Kidney (tissue), 13 donors: ENCODE measurements at regions not wholly inside any gene's neighbourhood (a gene's known extent, or its start where the extent isn't known, plus 50 kb on each side); places are given as distances from the start of the nearest gene placed in this dataset.

Source experiments
- DNase-seq, 5 donors: peaks; one replicate each; pipeline ENCODE4 v3.0.0-alpha.2; 2013 to 2020
- FAIRE-seq: peaks from 2 replicates; lab custom pipeline; 2012; peaks lifted over from hg19 to GRCh38; lab: Jason Lieb, UNC
- H3K27ac ChIP-seq, 2 donors: one replicate each; pipeline ENCODE4 v1.7.0; 2013; ENCODE audit warnings: low read depth in 2 of 2, low read length in 2 of 2, inconsistent platforms in 1 of 2
- H3K27me3 ChIP-seq: one replicate; pipeline ENCODE4 v1.7.1; 2013; ENCODE audit warnings: low read length, inconsistent platforms; ENCODE audit not compliant: control insufficient read depth, insufficient read depth
- H3K36me3 ChIP-seq, 3 donors: one replicate each; pipeline versions ENCODE4 v1.7.0 to v1.7.1; 2013; ENCODE audit warnings: low read length in 3 of 3, control low read depth in 1 of 3, inconsistent platforms in 1 of 3; ENCODE audit not compliant: insufficient read depth in 3 of 3, control insufficient read depth in 2 of 3
- H3K4me1 ChIP-seq, 3 donors: one replicate each; pipeline versions ENCODE4 v1.7.0 to v1.7.1; 2013; ENCODE audit warnings: low read length in 3 of 3, inconsistent platforms in 1 of 3, low read depth in 1 of 3; ENCODE audit not compliant: control insufficient read depth in 2 of 3, insufficient read depth in 2 of 3
- H3K4me3 ChIP-seq, 3 donors: one replicate each; pipeline versions ENCODE4 v1.7.0 to v1.8.1; 2013; ENCODE audit warnings: low read length in 3 of 3, control low read depth in 1 of 3, inconsistent platforms in 1 of 3
- H3K9ac ChIP-seq, 3 donors: one replicate each; pipeline versions ENCODE4 v1.7.0 to v1.7.1; 2013; ENCODE audit warnings: low read length in 3 of 3, control low read depth in 1 of 3, inconsistent platforms in 1 of 3
- H3K9me3 ChIP-seq, 3 donors: one replicate each; pipeline versions ENCODE4 v1.7.0 to v1.7.1; 2013; ENCODE audit warnings: low read length in 3 of 3, control low read depth in 1 of 3, inconsistent platforms in 1 of 3; ENCODE audit not compliant: control insufficient read depth in 2 of 3, insufficient read depth in 1 of 3
- intact Hi-C: fragments of 100-400 bp; cut with DNase I; formaldehyde crosslinking; loops from one replicate; pipeline ENCODE4 v1.11.1; 2022
- TF ChIP-seq, protein P1 (sequence below): IDR thresholded peaks from 3 replicates; pipeline ENCODE4 v1.5.1; 2012; ENCODE audit warnings: mild to moderate bottlenecking, moderate library complexity, borderline replicate concordance; ENCODE audit not compliant: insufficient read depth; ENCODE audit errors: extremely low read depth
- donor health status: control.
- donor health status: control.
- donor health status: control.
- donor health status: control.
- donor health status: control.
- donor health status: DM: yes; HTN: yes; CAD: no.
- donor health status: Normal renal cell carcinoma (clear cell type).

DNA sequence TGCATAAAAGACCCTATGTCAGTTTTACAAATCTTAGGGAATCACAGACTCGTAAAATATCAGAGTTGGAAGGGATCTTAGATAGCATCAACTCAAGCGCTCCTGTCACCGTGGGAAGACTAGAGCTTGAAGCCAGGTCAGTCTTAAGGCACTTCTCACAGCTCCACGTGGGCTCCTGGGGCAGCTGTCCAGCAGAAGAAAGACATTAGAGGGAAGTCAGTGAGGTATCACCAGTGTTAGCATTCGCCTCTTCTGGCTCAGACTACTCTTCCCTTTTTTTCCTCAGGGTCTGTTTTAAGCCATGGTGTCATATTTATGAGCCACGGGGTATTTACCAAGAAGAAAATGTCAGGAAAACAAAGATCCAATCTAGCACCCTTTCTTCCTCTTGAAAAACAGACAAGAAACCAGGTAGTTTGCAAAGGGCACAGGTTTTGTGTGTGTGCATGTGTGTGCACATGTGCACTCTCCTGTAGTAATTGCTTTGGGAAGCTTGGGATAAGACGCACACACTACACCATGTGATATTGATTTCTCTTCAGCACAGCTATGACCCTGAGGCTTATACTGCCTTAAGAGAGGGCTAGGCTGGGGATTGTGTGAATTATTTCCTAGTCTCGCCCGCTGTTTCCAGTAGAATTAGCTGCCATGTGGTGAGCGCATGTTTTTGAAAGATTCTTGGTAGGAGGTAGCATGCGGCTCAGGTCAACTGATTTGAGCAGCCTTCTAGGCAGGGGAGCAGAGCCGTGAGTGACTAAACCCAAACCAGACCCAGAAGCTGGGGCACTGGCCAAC lies 61.0 kb upstream of the ELAC2 start:
- DNase-seq (no peak), FAIRE-seq (no peak)
- H3K9me3 ChIP-seq: no peaks in the 10 kb centered on the region
- no peaks in the 10 kb centered on the region for H3K4me1 ChIP-seq
- no peaks in the 10 kb centered on the region for H3K36me3 ChIP-seq
- TF ChIP-seq, protein P1, sequence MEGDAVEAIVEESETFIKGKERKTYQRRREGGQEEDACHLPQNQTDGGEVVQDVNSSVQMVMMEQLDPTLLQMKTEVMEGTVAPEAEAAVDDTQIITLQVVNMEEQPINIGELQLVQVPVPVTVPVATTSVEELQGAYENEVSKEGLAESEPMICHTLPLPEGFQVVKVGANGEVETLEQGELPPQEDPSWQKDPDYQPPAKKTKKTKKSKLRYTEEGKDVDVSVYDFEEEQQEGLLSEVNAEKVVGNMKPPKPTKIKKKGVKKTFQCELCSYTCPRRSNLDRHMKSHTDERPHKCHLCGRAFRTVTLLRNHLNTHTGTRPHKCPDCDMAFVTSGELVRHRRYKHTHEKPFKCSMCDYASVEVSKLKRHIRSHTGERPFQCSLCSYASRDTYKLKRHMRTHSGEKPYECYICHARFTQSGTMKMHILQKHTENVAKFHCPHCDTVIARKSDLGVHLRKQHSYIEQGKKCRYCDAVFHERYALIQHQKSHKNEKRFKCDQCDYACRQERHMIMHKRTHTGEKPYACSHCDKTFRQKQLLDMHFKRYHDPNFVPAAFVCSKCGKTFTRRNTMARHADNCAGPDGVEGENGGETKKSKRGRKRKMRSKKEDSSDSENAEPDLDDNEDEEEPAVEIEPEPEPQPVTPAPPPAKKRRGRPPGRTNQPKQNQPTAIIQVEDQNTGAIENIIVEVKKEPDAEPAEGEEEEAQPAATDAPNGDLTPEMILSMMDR: no peak
- H3K27ac ChIP-seq: no peak overlapping the region
- no peaks in the 10 kb centered on the region for H3K27me3 ChIP-seq
- H3K4me3 ChIP-seq: no peak overlapping the region
- intact Hi-C loops: no loop called here
- no peak overlapping the region for H3K9ac ChIP-seq

DNA sequence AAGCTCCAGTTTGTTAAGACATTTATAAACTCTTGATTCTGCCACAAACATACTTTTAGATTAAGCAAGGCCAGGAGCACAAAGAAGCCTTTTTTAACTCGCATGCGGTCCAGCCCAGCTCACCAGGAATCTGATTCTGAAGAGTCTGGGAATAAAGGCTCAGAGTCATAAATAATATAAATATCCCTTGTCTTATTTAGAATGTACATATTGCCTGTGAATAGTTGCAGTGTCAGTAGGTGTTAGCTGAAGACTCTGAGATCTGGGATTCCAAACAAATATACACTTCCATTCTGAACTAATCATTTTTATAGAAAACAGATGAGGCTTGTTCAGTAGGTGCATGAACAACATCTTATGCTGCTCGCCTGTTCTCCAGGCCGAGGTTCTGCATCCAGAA lies 59.1 kb upstream of the ELAC2 start:
- no peak overlapping the region for H3K27ac ChIP-seq
- DNase-seq (no peak), FAIRE-seq (no peak)
- intact Hi-C loops: no loop called here
- no peaks in the 10 kb centered on the region for H3K9me3 ChIP-seq
- no peak overlapping the region for H3K4me3 ChIP-seq
- TF ChIP-seq, protein P1: no peak
- no peaks in the 10 kb centered on the region for H3K4me1 ChIP-seq
- no peaks in the 10 kb centered on the region for H3K36me3 ChIP-seq
- H3K9ac ChIP-seq: no peak overlapping the region
- no peaks in the 10 kb centered on the region for H3K27me3 ChIP-seq

DNA sequence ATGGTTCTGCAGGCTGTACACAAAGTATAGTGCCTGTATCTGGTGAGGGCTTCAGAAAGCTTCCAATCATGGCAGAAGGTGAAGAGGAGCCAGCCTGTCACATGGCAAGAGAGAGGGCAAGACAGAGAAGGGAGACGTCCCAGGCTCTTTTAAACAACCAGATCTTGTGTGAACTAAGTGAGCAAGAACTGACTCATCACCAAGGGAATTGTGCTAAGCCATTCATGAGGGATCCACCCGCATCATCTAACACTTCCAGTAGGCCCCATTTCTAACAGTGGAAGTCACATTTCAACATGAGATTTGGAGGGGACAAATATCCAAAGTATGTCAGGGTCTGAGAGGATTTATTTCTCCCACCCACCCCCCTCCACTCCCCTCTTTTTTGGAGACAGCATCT lies 56.2 kb upstream of the ELAC2 start:
- Histone ChIP-seq H3K36me3 (no peaks in the 10 kb centered on the region), H3K27ac (no peak overlapping the region), H3K4me3 (no peak overlapping the region), H3K9me3 (no peaks in the 10 kb centered on the region), H3K9ac (no peak overlapping the region), H3K4me1 (no peaks in the 10 kb centered on the region), H3K27me3 (no peaks in the 10 kb centered on the region)
- TF ChIP-seq, protein P1: no peak
- DNase-seq (no peak), FAIRE-seq (no peak)
- intact Hi-C loops: no loop called here

DNA sequence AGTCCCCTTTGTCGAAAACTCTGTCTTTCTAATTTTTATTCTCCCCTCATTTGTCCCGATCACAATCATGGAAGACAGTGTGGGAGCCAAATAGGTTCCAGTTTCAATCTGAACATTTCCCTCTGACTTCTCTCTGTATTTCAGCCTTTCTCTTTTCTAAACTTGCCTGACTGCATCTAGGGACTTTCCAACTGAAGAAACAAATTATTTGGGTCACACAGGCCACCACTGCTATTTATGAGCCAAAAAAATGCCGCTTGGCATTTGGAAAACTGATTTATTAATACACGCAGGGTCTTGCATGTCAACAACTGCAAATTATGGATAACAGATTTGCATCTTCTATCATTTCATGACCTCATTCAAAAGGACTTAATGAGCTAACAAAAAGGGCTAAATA lies 55.2 kb upstream of the ELAC2 start:
- no peak for FAIRE-seq
- TF ChIP-seq, protein P1: no peak

More for the DNA sequence above, 55.2 kb upstream of the ELAC2 start:
- H3K27ac ChIP-seq: no peak overlapping the region
- H3K36me3 ChIP-seq: no peaks in the 10 kb centered on the region
- intact Hi-C loops: no loop called here
- H3K4me3 ChIP-seq: no peak overlapping the region
- H3K9me3 ChIP-seq: peaks cover 0 to 1% (median 0%) of the 10 kb centered on the region in 3 donors
- no peak overlapping the region for H3K9ac ChIP-seq
- no peak for DNase-seq
- H3K4me1 ChIP-seq: no peaks in the 10 kb centered on the region
- H3K27me3 ChIP-seq: no peaks in the 10 kb centered on the region
